B cell (primary cell): ENCODE measurements at regions not wholly inside any gene's neighbourhood (a gene's known extent, or its start where the extent isn't known, plus 50 kb on each side); places are given as distances from the start of the nearest gene placed in this dataset.

Experiments
- ATAC-seq: fragments of 200-7000 bp; cut with Tn5 transposase; one replicate; pipeline ENCODE4 v1.10.0; 2021; ENCODE audit warnings: low read depth, mild to moderate bottlenecking, moderate number of reproducible peaks, moderate library complexity
- CTCF ChIA-PET: fragments of 350-600 bp; sonication (Branson Sonifier 250); formaldehyde crosslinking; loops from one replicate; lab custom pipeline; 2021; ENCODE audit warnings: antibody characterized with exemption, inconsistent platforms; lab: Charles Lee
- POLR2A ChIA-PET: fragments of 350-600 bp; sonication (Branson Sonifier 250); formaldehyde crosslinking; loops from one replicate; lab custom pipeline; 2021; ENCODE audit warnings: antibody characterized with exemption; lab: Charles Lee
- DNase-seq: peaks from one replicate; pipeline ENCODE4 v3.0.0; 2013
- H2AFZ ChIP-seq: 2 replicates; pipeline ENCODE4 v1.6.1; 2012; ENCODE audit warnings: mild to moderate bottlenecking, low read depth, low read length; ENCODE audit not compliant: insufficient read depth, poor library complexity, severe bottlenecking
- H3K27ac ChIP-seq, 2 donors: 1 replicate in 1 of 2; 2 replicates in 1 of 2; pipeline ENCODE4 v1.5.1; 2012 to 2013; ENCODE audit warnings: low read length in 2 of 2, mild to moderate bottlenecking in 2 of 2, moderate library complexity in 1 of 2
- H3K27me3 ChIP-seq, 4 experiments: fragments of 200-600 bp in 1 of 4; sonication (generic) in 1 of 4; replicated peaks in 1 of 4; 1 replicate in 2 of 4; 2 replicates in 2 of 4; pipeline versions ENCODE4 v1.6.1 to v1.7.0; 2013 to 2016; ENCODE audit warnings: low read length in 3 of 4, mild to moderate bottlenecking in 2 of 4, mixed read lengths in 1 of 4, moderate library complexity in 1 of 4; ENCODE audit not compliant: insufficient read depth in 4 of 4, control insufficient read depth in 3 of 4; ENCODE audit errors: control extremely low read depth in 1 of 4
- H3K36me3 ChIP-seq, 2 experiments: replicated peaks in 1 of 2; 1 replicate in 1 of 2; 2 replicates in 1 of 2; pipeline versions ENCODE4 v1.6.1 to v1.7.1; 2013; ENCODE audit warnings: low read length in 1 of 2; ENCODE audit not compliant: insufficient read depth in 2 of 2, control insufficient read depth in 1 of 2; ENCODE audit errors: control extremely low read depth in 1 of 2, extremely low read depth in 1 of 2
- H3K4me1 ChIP-seq, 2 donors: fragments of 200-600 bp in 1 of 2; sonication (generic) in 1 of 2; 1 replicate in 1 of 2; 2 replicates in 1 of 2; pipeline versions ENCODE4 v1.5.1 to v1.6.1; 2013 to 2017; ENCODE audit warnings: low read length in 2 of 2; ENCODE audit not compliant: control insufficient read depth in 2 of 2, insufficient read depth in 2 of 2
- H3K4me2 ChIP-seq: replicated peaks from 2 replicates; pipeline ENCODE3; 2012; ENCODE audit warnings: mild to moderate bottlenecking, low read depth, low read length; ENCODE audit not compliant: poor library complexity, severe bottlenecking
- H3K4me3 ChIP-seq, 5 experiments: fragments of 200-600 bp in 1 of 5; sonication (generic) in 1 of 5; 1 replicate in 3 of 5; 2 replicates in 2 of 5; pipeline versions ENCODE4 v1.5.1 to v1.7.0; 2011 to 2016; ENCODE audit warnings: low read length in 4 of 5, mild to moderate bottlenecking in 4 of 5, low read depth in 2 of 5, control low read depth in 1 of 5, moderate library complexity in 1 of 5; ENCODE audit not compliant: insufficient read depth in 1 of 5; ENCODE audit errors: control extremely low read depth in 1 of 5, extremely low read depth in 1 of 5
- H3K79me2 ChIP-seq: fragments of 200-600 bp; sonication (generic); one replicate; pipeline ENCODE4 v1.6.0; 2016; ENCODE audit warnings: low read length; ENCODE audit not compliant: control insufficient read depth, insufficient read depth
- H3K9ac ChIP-seq: fragments of 200-600 bp; sonication (generic); 2 replicates; pipeline ENCODE4 v1.6.1; 2017; ENCODE audit warnings: mild to moderate bottlenecking, low read length, moderate library complexity
- H3K9me3 ChIP-seq, 3 donors: one replicate each; pipeline versions ENCODE4 v1.6.1 to v1.7.1; 2013; ENCODE audit warnings: low read length in 2 of 3; ENCODE audit not compliant: control insufficient read depth in 2 of 3, insufficient read depth in 1 of 3; ENCODE audit errors: control extremely low read depth in 1 of 3
- H4K20me1 ChIP-seq: 2 replicates; pipeline ENCODE4 v1.6.0; 2012; ENCODE audit warnings: mild to moderate bottlenecking, low read length; ENCODE audit not compliant: insufficient read depth, control insufficient read depth, poor library complexity, severe bottlenecking
- H3K27ac Mint-ChIP-seq: one replicate; pipeline ENCODE4 v1.8.0; 2021; ENCODE audit warnings: mixed read lengths
- H3K27me3 Mint-ChIP-seq: one replicate; pipeline ENCODE4 v1.8.0; 2021; ENCODE audit warnings: mixed read lengths
- H3K4me1 Mint-ChIP-seq: one replicate; pipeline ENCODE4 v1.8.0; 2021; ENCODE audit warnings: mixed read lengths
- H3K4me3 Mint-ChIP-seq: one replicate; pipeline ENCODE4 v1.8.0; 2021; ENCODE audit warnings: mixed read lengths
- H3K9me3 Mint-ChIP-seq: one replicate; pipeline ENCODE4 v1.8.0; 2022; ENCODE audit warnings: mixed read lengths; ENCODE audit not compliant: insufficient read depth
- EZH2 ChIP-seq: IDR thresholded peaks from 2 replicates; pipeline ENCODE4 v1.6.1; 2012; ENCODE audit warnings: borderline replicate concordance, low read depth, mild to moderate bottlenecking, moderate library complexity, low read length; ENCODE audit not compliant: insufficient read depth, poor library complexity, severe bottlenecking
- WGBS: methylation state at CpG from one replicate; pipeline ENCODE4 v1.1.5; 2013; ENCODE audit warnings: missing lambda C conversion rate; ENCODE audit not compliant: insufficient coverage; 5-methylcytosine and 5-hydroxymethylcytosine counted together
- intact Hi-C: fragments of 100-400 bp; cut with micrococcal nuclease; formaldehyde crosslinking; loops from one replicate; pipeline ENCODE4 v1.10.0; 2022
- TF ChIP-seq, protein P1 (sequence below): fragments of 200-600 bp; IDR thresholded peaks from one replicate; pipeline ENCODE4 v1.8.0; 2022; ENCODE audit warnings: antibody characterized with exemption, mild to moderate bottlenecking

DNA sequence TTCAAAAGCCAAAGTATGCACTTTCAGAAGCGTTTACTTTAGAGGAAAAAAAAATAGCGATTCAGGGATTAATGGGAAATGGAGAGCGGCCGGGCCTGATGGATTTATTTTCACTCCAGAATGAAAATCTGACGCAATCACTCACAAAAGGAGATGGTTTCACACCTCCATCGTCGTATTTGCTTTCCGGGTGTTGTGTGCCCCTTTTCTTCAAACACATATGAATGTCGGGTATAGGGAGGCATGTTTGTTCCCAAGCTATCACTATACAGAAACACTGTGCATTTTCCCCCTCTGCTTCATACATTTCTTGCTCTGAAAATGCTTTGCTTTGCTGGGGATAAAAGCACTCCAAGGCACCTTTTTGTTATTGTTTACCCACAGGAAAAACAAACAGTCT lies 562.2 kb upstream of the ZFHX3 start:
- H3K27ac Mint-ChIP-seq = no peak overlapping the region

DNA sequence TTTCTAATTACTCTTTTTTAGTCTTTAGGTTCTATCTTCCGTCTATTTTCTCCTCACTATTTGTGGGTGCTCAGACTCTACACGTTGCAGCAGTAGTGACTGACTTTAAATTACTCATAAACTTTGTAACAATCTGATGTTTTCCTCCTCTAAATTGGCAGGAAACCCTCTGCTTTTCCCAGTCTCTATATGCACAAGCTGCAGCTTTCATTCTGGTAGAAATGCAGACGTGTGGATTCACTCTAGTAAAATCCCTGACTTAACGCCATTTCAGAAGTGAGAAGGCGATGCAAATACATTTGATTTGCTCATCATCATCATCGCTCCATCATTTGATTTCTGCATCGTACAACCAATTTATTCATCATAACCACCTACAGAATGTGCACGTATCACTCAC lies 561.0 kb upstream of the ZFHX3 start:
- Histone ChIP-seq H3K27ac (no peak overlapping the region), H3K4me3 (no peak overlapping the region), H4K20me1 (no peaks in the 10 kb centered on the region), H3K27me3 (no peaks in the 10 kb centered on the region), H2AFZ (no peak overlapping the region), H3K4me2 (no peak overlapping the region), H3K36me3 (no peaks in the 10 kb centered on the region), H3K9ac (no peak overlapping the region), H3K4me1 (no peaks in the 10 kb centered on the region), H3K79me2 (no peaks in the 10 kb centered on the region), H3K9me3 (no peaks in the 10 kb centered on the region)
- ChIA-PET CTCF (no interaction called here), POLR2A (no interaction called here)
- DNase-seq = no peak
- intact Hi-C loops = no loop called here
- Mint-ChIP-seq H3K4me1 (no peaks in the 10 kb centered on the region), H3K9me3 (no peaks in the 10 kb centered on the region), H3K27me3 (peaks cover 7% of the 10 kb centered on the region), H3K27ac (no peak overlapping the region), H3K4me3 (no peak overlapping the region)
- ATAC-seq = no peak
- TF ChIP-seq, protein P1, sequence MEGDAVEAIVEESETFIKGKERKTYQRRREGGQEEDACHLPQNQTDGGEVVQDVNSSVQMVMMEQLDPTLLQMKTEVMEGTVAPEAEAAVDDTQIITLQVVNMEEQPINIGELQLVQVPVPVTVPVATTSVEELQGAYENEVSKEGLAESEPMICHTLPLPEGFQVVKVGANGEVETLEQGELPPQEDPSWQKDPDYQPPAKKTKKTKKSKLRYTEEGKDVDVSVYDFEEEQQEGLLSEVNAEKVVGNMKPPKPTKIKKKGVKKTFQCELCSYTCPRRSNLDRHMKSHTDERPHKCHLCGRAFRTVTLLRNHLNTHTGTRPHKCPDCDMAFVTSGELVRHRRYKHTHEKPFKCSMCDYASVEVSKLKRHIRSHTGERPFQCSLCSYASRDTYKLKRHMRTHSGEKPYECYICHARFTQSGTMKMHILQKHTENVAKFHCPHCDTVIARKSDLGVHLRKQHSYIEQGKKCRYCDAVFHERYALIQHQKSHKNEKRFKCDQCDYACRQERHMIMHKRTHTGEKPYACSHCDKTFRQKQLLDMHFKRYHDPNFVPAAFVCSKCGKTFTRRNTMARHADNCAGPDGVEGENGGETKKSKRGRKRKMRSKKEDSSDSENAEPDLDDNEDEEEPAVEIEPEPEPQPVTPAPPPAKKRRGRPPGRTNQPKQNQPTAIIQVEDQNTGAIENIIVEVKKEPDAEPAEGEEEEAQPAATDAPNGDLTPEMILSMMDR = no peak
- no peak for TF ChIP-seq EZH2
- WGBS = 86% methylated on average over 8 of the region's 8 CpGs

More for the DNA sequence above, 562.2 kb upstream of the ZFHX3 start:
- ChIA-PET POLR2A (no interaction called here), CTCF (no interaction called here)
- Histone ChIP-seq H3K9ac (no peak overlapping the region), H3K36me3 (no peaks in the 10 kb centered on the region), H3K27me3 (no peaks in the 10 kb centered on the region), H3K79me2 (no peaks in the 10 kb centered on the region), H3K4me1 (no peaks in the 10 kb centered on the region), H4K20me1 (no peaks in the 10 kb centered on the region), H2AFZ (no peak overlapping the region), H3K4me3 (no peak overlapping the region), H3K4me2 (no peak overlapping the region), H3K27ac (no peak overlapping the region), H3K9me3 (no peaks in the 10 kb centered on the region)
- intact Hi-C loops = no loop called here
- no peaks in the 10 kb centered on the region for H3K4me1 Mint-ChIP-seq
- no peak for DNase-seq
- 67% methylated on average over 1 of the region's 9 CpGs for WGBS
- H3K4me3 Mint-ChIP-seq = no peak overlapping the region
- TF ChIP-seq, protein P1 = no peak
- no peak for TF ChIP-seq EZH2
- peaks cover 13% of the 10 kb centered on the region for H3K27me3 Mint-ChIP-seq
- no peaks in the 10 kb centered on the region for H3K9me3 Mint-ChIP-seq
- ATAC-seq = no peak
